Activated CD8-positive, alpha-beta T cell treated with anti-CD3 and anti-CD28 coated beads for 36 hours (primary cell): ENCODE measurements at regions not wholly inside any gene's neighbourhood (a gene's known extent, or its start where the extent isn't known, plus 50 kb on each side); places are given as distances from the start of the nearest gene placed in this dataset.
"Not testable (repeated sequence)": the region's sequence is repeated elsewhere in the genome, so short reads cannot be mapped to it uniquely, and the experiment has no call there.

Source experiments
- ATAC-seq: fragments of 200-7000 bp; cut with Tn5 transposase; one replicate; pipeline ENCODE4 v1.10.0; 2021; ENCODE audit warnings: mild to moderate bottlenecking, moderate library complexity
- CTCF ChIA-PET: fragments of 350-600 bp; sonication (Branson Sonifier 250); formaldehyde crosslinking; loops from one replicate; lab custom pipeline; 2021; ENCODE audit warnings: antibody characterized with exemption; lab: Charles Lee
- POLR2A ChIA-PET: fragments of 350-600 bp; sonication (Branson Sonifier 250); formaldehyde crosslinking; loops from one replicate; lab custom pipeline; 2021; ENCODE audit warnings: antibody characterized with exemption; lab: Charles Lee
- DNase-seq: peaks from one replicate; pipeline ENCODE4 v3.0.0-alpha.2; 2020
- H3K27ac Mint-ChIP-seq: one replicate; pipeline ENCODE4 v1.8.0; 2021; ENCODE audit warnings: mild to moderate bottlenecking, mixed read lengths
- H3K27me3 Mint-ChIP-seq: one replicate; pipeline ENCODE4 v1.8.0; 2021; ENCODE audit warnings: mixed read lengths
- H3K36me3 Mint-ChIP-seq: one replicate; pipeline ENCODE4 v1.8.0; 2021; ENCODE audit warnings: low read depth, mixed read lengths
- H3K4me1 Mint-ChIP-seq: one replicate; pipeline ENCODE4 v1.8.0; 2021; ENCODE audit warnings: low read depth, mixed read lengths
- H3K4me3 Mint-ChIP-seq: one replicate; pipeline ENCODE4 v1.8.0; 2021; ENCODE audit warnings: mild to moderate bottlenecking, moderate library complexity, mixed read lengths
- H3K9me3 Mint-ChIP-seq: one replicate; pipeline ENCODE4 v1.8.0; 2021; ENCODE audit warnings: mixed read lengths
- CTCF ChIP-seq: fragments of 200-600 bp; IDR thresholded peaks from one replicate; pipeline ENCODE4 v1.8.0; 2022; ENCODE audit warnings: antibody characterized with exemption, mild to moderate bottlenecking
- intact Hi-C: fragments of 100-400 bp; cut with micrococcal nuclease; formaldehyde crosslinking; loops from one replicate; pipeline ENCODE4 v1.10.0; 2022

DNA sequence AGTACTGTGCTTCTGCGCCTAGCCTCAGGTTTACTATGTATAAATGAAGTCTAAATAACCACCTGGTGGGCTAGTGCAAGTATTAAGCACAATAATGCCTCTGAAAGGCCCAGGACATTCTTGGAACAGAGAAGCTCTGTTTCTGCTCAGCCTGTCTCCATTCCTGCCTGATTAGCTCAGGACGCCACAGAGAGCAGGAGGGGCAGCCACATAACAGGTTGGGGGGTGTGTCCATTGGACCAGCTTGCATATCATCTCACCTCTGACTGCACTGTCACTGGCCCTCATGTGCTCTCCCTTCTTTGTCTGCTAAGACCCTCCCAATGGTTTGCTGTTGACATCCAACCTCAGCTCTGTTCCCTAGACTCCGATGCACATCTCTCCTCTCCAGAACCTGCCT, 52.8 kb upstream of the IKZF1 start:
- H3K4me3 Mint-ChIP-seq: no peak overlapping the region
- H3K27me3 Mint-ChIP-seq: no peaks in the 10 kb centered on the region
- intact Hi-C loops: no loop called here
- peaks cover 23% of the 10 kb centered on the region for H3K4me1 Mint-ChIP-seq
- peaks cover 5% of the 10 kb centered on the region for H3K9me3 Mint-ChIP-seq
- TF ChIP-seq CTCF: no peak
- peaks cover 2% of the 10 kb centered on the region for H3K36me3 Mint-ChIP-seq
- ChIA-PET POLR2A (interaction anchor here (0.7 to 2.5 kb wide), 7 partner anchors 10 to 64 kb away, joined by 3 to 6 read pairs (median 3); no protein-coding TSS in a partner anchor), CTCF (interaction anchor here (1.0 to 1.4 kb wide), 5 partner anchors 9 to 96 kb away, joined by 3 to 10 read pairs (median 3); no protein-coding TSS in a partner anchor)
- no peak for ATAC-seq
- DNase-seq: no peak
- H3K27ac Mint-ChIP-seq: no peak overlapping the region

GRCh38 chr7:50246551-50246950, 58.0 kb upstream of the IKZF1 start:
- DNase-seq (no peak), ATAC-seq (no peak)
- Mint-ChIP-seq H3K4me1 (peaks cover 13% of the 10 kb centered on the region), H3K27ac (no peak overlapping the region), H3K36me3 (peaks cover 12% of the 10 kb centered on the region), H3K27me3 (no peaks in the 10 kb centered on the region), H3K9me3 (peaks cover 18% of the 10 kb centered on the region), H3K4me3 (no peak overlapping the region)
- POLR2A ChIA-PET: no interaction called here
- no peak for TF ChIP-seq CTCF
- CTCF ChIA-PET: interaction anchor here (0.7 to 0.9 kb wide), 2 partner anchors 20 to 99 kb away, joined by 4 read pairs; no protein-coding TSS in a partner anchor
- intact Hi-C loops: no loop called here

DNA sequence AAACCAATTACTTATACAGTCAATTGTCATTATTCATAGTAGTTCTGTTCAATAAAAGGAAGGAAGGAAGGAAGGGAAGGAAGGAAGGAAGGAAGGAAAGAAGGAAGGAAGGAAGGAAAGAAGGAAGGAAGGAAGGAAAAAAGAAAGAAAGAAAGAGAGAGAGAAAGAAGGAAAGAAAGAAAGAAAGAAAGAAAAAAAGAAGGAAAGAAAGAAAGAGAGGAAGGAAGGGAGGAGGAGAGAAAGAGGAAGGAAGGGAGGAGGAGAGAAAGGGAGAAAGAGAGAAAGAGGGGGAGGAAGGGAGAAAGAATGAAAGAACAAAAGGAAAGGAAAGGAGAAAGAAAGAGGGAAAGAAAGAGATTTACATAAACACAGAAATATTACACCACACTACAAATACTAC, 62.4 kb upstream of the IKZF1 start:
- H3K27me3 Mint-ChIP-seq, H3K4me3 Mint-ChIP-seq, H3K27ac Mint-ChIP-seq, ATAC-seq, POLR2A ChIA-PET, intact Hi-C loops, DNase-seq: not testable (repeated sequence)
- Mint-ChIP-seq H3K9me3 (peaks cover 23% of the 10 kb centered on the region), H3K36me3 (peaks cover 22% of the 10 kb centered on the region), H3K4me1 (peaks cover 16% of the 10 kb centered on the region)
- CTCF ChIA-PET: interaction anchor here (2.6 kb wide), 1 partner anchor 13 kb away, joined by 10 read pairs; no protein-coding TSS in a partner anchor

- ATAC-seq, DNase-seq, H3K27me3 Mint-ChIP-seq, CTCF ChIA-PET, H3K4me3 Mint-ChIP-seq, intact Hi-C loops, H3K27ac Mint-ChIP-seq: not testable (repeated sequence)
- peaks cover 17% of the 10 kb centered on the region for H3K9me3 Mint-ChIP-seq
- H3K36me3 Mint-ChIP-seq: peaks cover 16% of the 10 kb centered on the region
- peaks cover 24% of the 10 kb centered on the region for H3K4me1 Mint-ChIP-seq
- POLR2A ChIA-PET: interaction anchor here (1.3 kb wide), 1 partner anchor 11 kb away, joined by 3 read pairs; no protein-coding TSS in a partner anchor
Observed at GRCh38 chr7:50240699-50241098, 63.8 kb upstream of the IKZF1 start.

- H3K9me3 Mint-ChIP-seq: peaks cover 21% of the 10 kb centered on the region
- CTCF ChIA-PET: interaction anchor here (0.6 to 5.9 kb wide), 19 partner anchors 11 to 139 kb away, joined by 3 to 66 read pairs (median 5); no protein-coding TSS in a partner anchor
- H3K27me3 Mint-ChIP-seq: no peaks in the 10 kb centered on the region
- ATAC-seq (no peak), DNase-seq (no peak)
- H3K36me3 Mint-ChIP-seq: peaks cover 23% of the 10 kb centered on the region
- no peak overlapping the region for H3K27ac Mint-ChIP-seq
- H3K4me3 Mint-ChIP-seq: no peak overlapping the region
- POLR2A ChIA-PET: interaction anchor here (0.7 to 1.1 kb wide), 4 partner anchors 16 to 131 kb away, joined by 3 read pairs; no protein-coding TSS in a partner anchor
- intact Hi-C loops: loop anchor here (2.0 to 5.0 kb wide), 2 partner anchors 19 to 37 kb away; no protein-coding TSS in a partner anchor
- peaks cover 42% of the 10 kb centered on the region for H3K4me1 Mint-ChIP-seq
- peak; percentile 98 for TF ChIP-seq CTCF
Observed at GRCh38 chr7:50229964-50230363, 74.6 kb upstream of the IKZF1 start.

- Mint-ChIP-seq H3K27ac (peak overlapping the region; percentile 94), H3K4me3 (peak overlapping the region; percentile 57), H3K4me1 (peaks cover 42% of the 10 kb centered on the region), H3K27me3 (no peaks in the 10 kb centered on the region), H3K9me3 (peaks cover 25% of the 10 kb centered on the region), H3K36me3 (peaks cover 25% of the 10 kb centered on the region)
- CTCF ChIA-PET: interaction anchor here (0.7 to 5.9 kb wide), 14 partner anchors 9 to 190 kb away, joined by 3 to 66 read pairs (median 10); partner anchors contain the start of gene IKZF1
- no peak for ATAC-seq
- no peak for DNase-seq
- POLR2A ChIA-PET: interaction anchor here (0.8 to 5.1 kb wide), 10 partner anchors 14 to 141 kb away, joined by 3 to 21 read pairs (median 4); partner anchors contain the start of gene IKZF1
- intact Hi-C loops: loop anchor here (2.0 to 5.0 kb wide), 2 partner anchors 17 to 39 kb away; no protein-coding TSS in a partner anchor
- no peak for TF ChIP-seq CTCF
Observed at GRCh38 chr7:50228148-50228547, 76.4 kb upstream of the IKZF1 start.
